ENCODE measurements at regions not wholly inside any gene's neighbourhood (a gene's known extent, or its start where the extent isn't known, plus 50 kb on each side); places are given as distances from the start of the nearest gene placed in this dataset.
"Not testable (repeated sequence)": the region's sequence is repeated elsewhere in the genome, so short reads cannot be mapped to it uniquely, and the experiment has no call there.

DNA sequence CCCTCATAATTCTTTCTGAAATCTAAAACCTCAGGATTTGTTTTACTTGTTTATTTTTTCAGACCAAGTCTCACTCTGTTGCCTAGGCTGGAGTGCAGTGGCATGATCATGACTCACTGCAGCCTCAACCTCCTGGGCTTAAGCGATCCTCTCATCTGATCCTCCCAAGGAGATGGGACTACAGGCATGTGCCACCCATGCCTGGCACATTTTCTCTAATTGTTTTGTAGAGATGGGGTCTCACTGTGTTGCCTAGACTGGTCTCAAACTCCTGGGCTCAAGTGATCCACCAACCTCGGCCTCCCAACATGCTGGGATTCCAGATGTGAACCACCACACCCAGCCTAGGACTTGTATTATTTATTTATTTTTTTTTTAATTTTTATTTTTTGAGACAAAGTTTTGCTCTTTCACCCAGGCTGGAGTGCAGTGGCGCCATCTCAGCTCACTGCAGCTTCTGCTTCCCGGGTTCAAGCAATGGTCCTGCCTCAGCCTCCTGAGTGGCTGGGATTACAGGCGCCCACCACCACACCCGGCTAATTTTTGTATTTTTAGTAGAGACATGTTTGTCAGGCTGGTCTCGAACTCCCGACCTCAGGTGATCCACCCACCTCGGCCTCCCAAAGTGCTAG lies 281.9 kb downstream of the GOLGA6L6 start:
- not testable (repeated sequence) for FAIRE-seq

DNA sequence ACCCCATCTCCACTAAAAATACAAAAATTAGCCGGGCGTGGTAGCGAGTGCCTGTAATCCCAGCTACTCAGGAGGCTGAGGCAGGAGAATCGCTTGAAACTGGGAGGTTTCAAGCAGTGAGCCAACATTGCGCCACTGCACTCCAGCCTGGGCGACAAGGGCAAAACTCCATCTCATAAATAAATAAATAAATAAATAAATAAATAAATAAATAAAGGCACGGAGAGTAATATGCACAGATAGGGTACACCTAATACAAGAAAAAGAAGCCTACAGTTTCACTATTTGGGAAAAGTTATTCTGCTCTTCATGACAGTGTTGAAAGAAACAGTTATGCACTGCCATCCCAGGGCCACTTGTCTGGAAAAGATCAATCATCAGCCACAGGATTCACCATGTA lies 285.2 kb downstream of the GOLGA6L6 start:
- FAIRE-seq = not testable (repeated sequence)

DNA sequence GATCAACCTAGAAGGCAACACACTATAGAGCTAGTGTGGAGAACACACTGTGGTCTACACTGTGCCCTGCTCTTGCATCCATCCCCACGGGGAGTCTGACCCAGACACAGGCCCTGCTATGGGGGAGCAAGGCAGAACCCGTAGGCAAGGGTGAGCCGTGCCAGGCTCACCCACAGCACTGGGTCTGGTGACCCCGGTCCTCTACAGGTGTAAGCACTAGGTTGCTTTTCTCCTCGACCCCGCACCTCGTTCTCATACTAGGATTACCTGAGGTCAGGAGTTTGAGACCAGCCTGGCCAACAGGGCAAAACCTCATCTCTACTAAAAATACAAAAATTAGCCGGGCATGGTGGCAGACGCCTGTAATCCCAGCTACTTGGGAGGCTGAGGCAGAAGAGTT lies 286.0 kb downstream of the GOLGA6L6 start:
- FAIRE-seq = not testable (repeated sequence)

DNA sequence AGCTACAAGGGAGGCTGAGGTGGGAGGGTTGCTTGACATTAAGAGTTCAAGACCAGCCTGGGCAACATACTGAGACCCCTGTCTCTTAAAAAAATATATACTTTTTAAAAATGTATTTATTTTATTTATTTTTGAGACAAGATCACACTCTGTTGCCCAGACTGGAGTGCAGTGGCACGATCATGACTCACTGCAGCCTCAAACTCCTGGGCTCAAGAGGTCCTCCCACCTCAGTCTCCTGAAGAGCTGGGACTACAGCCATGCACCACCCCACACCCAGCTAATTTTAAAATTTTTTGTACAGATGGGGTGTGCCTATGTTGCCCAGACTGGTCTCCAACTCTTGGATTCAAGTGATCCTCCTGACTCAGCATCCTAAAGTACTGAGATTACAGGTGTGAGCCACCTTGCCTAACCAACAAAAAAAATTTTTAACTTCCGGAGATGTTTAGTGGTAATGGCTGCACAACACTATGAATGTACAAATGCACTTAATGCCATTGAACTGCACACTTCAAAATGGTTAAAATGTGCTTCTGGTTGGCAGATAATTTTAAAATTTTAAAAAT lies 288.5 kb downstream of the GOLGA6L6 start:
- not testable (repeated sequence) for FAIRE-seq

DNA sequence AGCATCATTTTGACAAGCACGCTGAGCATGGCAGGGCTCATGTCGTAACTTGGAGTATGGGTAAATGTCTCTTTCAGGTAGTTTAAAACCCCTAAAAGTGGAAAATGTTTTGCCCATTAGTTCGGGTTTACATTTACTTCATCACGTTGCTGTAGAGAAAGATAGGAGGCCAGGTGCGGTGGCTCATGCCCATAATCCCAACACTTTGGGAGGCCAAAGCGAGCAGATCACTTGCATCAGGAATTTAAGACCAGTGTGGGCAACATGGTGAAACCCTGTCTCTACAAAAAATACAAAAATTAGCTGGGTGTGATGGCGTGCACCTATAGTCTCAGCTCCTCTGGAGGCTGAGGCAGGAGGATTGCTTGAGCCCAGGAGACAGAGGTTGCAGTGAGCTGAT lies 289.6 kb downstream of the GOLGA6L6 start:
- FAIRE-seq = not testable (repeated sequence)

DNA sequence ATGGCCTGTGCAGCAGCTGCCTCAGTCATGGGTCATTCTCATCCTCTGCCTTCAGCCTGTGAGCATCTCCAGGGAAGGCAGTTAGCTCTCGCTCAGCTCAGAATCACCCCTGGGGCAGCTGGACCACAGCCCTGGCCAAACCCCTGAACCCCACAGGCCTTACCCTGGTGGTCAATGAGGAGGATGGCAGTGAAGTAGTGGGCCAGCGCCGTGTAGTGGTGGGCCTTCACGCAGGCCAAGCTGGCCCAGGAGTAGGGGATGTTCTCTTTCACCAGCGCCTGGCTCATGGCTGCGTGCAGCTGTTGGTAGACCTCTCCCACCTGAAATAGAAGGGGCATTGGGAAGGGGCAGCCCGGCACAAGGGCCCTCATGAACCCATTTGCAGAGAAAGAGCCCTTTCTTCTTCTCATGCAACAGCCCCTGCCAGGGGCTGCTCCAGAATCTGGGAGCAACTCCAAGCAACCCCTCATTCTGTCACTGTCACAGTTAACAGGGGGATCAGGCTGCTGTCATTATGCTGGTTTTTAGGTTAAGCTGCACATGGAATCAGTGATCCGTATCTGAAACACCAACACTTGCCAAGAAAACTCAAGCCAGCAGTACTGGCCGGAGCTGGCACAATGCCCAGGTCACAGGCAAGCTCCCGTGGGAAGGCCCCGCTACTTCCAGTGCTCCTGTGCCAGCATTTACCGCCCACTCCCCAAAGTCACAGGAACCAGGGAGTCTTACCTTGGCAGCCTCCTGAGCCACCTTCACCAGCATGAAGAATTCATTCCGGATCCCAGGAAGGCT lies 290.2 kb downstream of the GOLGA6L6 start:
- not testable (repeated sequence) for FAIRE-seq

DNA sequence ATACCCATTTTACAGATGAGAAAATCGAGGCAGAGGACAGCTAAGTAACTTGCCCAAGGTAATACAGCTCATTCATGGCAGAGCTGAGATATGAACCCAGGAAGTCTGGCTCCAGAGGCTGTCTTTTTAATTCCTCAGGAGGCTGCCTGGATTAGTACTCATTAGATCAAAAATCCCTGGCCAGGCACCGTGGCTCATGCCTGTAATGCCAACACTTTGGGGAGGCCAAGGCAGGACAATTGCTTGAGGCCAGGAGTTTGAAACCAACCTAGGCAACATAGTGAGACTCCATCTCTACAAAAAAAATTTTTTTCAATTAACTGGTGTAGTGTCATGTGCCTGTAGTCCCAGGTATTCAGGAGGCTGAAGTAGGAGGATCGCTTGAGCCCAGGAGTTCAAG lies 291.4 kb downstream of the GOLGA6L6 start:
- not testable (repeated sequence) for FAIRE-seq

DNA sequence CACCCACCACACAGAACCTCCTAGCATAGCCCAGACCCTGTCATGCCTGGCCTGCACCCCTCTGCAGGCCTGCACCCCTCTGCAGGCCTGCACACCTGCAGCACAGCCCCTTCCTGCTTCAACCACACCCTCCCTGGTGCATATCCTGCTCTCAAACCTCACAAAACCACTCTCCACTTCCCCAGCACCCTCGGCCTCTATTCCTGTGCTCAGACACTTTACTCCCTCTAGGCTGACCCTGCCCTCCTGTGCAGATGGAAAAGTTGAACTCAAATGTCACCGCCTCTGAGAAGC lies 292.0 kb downstream of the GOLGA6L6 start:
- not testable (repeated sequence) for FAIRE-seq

DNA sequence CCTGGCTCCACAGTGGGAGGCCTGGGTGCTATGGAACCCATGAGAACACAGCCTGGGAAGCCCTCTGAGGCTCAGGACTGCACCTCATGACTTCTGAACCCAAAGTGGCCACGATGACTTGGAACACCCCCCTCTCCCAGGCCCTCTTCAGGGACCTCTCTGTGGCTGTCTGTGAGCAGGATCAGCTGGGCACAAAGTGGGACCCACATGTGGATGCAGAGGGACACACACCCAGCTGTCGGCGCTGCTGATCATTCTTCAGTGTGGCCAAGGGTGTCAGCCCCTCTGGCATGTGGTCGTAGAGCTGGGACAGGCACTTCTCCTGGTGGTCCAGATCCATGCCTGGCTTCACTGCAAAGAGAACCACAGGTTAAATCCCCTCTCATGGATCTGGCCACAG lies 293.2 kb downstream of the GOLGA6L6 start:
- FAIRE-seq = not testable (repeated sequence)

DNA sequence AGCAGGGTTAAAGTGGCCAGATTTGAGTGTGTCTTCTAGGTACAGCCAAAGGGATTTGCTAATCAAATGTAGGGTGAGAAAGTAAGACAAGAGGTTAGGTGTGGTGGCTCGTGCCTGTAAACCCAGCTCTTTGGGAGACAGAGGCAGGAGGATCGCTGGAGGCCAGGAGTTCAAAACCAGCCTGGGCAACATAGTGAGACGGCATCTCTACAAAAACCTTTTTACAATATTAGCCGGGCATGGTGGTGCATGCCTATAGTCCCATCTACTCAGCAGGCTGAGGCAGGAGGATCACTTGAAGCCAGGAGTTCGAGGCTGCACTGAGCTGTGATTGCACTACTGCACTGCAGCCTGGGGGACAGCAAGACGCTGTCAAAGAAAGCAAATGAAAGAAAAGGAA lies 294.5 kb downstream of the GOLGA6L6 start:
- FAIRE-seq = not testable (repeated sequence)

DNA sequence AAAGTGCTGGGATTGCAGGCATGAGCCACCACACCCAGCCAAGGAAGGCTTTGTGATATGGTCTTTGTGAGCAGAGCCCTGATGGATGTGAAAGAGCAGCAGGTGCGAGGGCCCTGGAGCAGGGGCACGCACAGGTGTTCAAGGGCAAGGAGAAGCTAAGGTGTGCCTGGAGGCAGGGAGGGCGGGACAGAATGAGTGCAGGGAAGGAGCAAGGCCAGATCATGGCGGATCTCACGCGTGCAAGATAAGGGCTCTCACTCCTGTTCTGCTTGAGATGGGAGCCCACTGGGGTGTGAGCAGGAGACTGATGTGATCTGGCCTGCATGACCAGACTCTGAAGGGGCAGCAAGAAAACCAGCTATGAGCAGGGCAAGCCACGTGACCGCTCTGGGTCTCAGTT lies 295.0 kb downstream of the GOLGA6L6 start:
- FAIRE-seq = not testable (repeated sequence)

DNA sequence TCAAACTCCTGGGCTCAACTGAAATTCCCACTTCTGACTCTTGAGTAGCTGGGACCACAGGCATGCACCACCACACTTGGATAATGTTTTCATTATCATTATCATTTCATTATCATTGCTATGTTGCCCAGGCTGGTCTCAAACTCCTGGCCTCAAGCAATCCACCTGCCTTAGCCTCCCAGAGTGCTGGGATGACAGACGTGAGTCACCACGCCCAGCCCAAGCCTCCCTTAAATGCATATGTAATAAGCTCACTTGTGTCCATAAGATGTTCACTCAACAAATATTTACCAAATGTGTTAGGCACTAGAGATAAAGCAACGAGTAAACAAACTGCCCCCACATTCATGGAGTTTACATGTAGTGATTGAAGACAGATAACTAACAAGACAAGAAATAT lies 295.7 kb downstream of the GOLGA6L6 start:
- not testable (repeated sequence) for FAIRE-seq

DNA sequence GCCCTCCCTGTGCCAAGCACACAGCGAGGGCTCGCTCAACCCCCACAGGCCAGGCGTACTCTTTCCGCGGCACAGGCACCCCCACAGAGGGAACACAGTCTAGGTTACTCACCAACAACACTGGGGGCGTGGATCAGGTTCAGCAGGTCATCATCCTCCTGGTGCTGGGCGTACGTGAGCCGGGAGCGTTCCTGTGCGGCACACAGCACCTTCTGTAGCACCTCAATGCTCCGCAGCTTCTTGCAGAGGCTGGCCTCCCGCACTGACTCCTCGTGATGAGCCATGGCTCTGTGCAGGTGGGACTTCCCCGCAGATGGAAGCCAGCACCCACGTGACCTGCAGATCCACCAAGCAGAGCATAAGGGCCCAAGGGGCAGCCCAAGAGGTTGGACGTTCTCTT lies 296.8 kb downstream of the GOLGA6L6 start:
- not testable (repeated sequence) for FAIRE-seq

DNA sequence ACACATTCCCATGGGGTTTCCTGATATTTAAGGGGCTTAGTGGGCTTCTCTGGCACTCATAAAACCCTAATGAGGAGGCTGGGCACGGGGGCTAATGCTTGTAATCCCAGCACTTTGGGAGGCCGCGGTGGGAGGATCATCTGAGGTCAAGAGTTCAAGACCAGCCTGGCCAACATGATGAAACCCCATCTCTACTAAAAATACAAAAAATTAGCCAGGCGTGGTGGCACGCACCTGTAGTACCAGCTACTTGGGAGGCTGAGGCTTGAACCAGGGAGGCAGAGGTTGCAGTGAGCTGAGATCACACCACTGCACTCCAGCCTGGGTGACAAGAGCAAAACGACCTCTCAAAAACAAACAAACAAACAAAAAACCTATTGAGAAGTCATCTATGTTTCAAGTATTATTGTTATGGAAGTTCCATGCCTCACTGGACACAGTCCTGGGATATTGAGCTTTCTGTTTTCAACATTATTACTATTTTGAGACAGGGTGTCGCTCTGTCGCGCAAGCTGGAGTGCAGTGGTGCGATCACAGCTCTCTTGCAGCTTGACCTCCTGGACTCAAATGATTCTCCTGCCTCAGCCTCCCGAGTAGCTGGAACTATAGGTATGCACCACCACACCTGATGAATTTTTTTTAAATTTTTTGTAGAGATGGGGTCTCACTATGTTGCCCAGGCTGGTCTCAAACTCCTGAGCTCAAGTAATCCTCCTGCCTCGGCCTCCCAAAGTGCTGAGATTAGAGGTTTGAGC lies 297.9 kb downstream of the GOLGA6L6 start:
- not testable (repeated sequence) for FAIRE-seq

DNA sequence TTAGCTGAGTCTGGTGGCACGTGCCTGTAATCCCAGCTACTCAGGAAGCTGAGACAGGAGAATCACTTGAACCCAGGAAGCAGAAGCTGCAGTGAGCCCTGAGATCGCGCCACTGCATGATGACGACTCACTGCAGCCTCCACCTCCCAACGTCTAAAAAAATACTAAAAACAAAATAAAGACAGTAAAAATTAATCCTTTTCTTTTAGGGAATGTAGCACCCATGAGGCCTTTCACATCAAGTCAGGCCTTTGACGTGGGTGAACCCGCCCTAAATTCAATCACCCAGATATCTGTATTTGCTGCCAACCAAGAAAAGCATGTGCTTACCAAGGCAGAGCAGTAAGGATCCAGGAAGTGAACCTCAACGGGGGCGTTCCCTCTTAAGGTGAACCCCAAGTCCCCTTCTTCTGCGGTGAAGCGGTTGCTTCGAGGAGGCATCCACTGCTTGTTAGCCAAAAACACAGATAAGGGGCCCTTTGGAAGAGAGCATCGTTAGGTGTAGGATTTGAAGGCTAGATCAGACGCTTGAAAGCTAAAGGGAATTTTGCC lies 301.2 kb downstream of the GOLGA6L6 start:
- FAIRE-seq = not testable (repeated sequence)

DNA sequence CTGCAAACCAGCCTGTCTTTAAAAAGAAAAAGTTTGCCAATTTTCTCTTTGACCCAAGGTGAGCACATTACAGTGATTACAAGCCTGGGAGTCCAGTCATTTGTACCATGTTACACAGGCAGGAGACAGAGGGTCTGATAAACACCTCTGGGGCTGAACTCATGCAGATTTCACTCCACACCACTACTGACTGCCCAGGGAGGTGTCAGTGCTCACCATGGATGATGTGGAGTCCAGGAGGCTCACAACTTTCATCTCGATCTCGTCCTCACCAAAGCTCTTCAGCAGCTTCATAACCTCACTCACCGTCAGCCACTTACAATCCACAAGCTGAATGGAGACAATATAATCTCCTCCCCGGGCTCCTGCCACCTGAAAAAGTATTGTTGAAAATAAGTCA lies 302.4 kb downstream of the GOLGA6L6 start:
- not testable (repeated sequence) for FAIRE-seq

DNA sequence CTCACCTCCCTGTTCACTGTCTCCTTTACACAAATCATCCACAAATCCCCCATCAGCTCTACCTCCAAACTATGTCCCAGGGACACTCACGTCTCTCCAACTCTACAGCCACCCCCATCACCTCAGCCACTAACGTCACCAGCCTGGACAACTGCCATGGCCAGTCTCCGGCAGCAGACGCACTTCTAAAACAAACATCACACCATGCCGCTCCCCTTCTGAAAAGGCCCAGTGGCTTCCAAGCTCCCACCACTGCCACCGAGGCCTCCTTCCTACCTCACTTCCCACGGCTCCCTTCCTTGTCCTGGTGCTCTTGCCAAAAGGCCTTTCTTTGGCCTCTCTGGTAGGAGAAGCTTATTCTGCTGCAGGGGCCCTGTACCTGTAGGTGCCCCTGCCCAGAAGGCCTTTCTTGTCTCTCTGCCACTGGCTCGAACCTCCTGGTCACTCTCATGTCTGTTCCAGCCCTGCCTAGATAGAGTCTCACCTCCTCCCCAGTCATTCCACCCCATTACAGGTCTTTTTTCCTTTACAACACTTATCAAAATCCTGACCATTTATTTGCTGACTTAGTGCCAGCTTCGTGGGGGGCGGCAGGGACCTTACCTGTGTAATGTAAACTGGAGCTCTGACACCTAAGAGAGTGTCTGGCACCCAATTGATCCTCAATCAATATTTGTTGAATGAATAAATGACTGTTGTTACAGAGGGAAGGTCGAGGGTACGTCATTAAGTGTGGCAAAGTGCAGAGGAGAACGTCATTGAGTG lies 304.2 kb downstream of the GOLGA6L6 start:
- FAIRE-seq = not testable (repeated sequence)

DNA sequence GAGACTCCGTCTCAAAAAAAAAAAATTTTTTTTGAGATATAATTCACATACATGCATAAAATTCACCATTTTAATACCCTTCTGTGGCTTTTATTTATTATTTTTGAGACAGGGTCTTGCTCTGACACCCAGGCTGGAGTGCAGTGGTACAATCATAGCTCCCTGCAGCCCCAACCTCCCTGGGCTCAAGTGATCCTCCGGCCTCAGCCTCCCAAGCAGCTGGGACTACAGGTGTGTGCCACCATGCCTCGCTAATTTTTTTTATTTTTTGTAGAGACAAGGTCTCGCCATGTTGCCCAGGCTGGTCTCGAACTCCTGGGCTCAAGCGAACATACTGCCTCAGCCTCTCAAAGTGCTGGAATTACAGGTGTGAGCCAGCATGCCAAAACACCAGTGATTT lies 305.9 kb downstream of the GOLGA6L6 start:
- not testable (repeated sequence) for FAIRE-seq

DNA sequence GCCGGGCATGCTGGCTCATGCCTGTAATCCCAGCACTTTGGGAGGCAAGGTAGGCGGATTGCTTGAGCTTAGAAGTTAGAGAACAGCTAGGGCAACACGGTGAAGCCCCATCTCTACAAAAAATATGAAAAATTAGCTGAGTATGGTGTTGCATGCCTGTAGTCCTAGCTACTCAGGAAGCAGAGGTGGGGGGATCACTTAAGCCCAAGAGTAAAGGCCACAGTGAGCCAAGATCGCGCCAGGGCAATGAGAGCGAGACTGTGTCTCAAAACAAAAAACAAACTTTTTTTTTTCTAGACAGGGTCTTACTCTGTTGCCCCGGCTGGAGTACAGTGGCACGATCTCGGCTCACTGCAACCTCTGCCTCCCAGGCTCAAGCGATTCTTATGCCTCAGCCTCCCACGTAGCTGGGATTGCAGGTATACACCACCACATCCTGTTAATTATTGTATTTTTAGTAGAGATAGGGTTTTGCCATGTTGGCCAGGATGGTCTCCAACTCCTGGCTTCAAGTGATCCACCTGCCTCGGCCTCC lies 307.5 kb downstream of the GOLGA6L6 start:
- not testable (repeated sequence) for FAIRE-seq

DNA sequence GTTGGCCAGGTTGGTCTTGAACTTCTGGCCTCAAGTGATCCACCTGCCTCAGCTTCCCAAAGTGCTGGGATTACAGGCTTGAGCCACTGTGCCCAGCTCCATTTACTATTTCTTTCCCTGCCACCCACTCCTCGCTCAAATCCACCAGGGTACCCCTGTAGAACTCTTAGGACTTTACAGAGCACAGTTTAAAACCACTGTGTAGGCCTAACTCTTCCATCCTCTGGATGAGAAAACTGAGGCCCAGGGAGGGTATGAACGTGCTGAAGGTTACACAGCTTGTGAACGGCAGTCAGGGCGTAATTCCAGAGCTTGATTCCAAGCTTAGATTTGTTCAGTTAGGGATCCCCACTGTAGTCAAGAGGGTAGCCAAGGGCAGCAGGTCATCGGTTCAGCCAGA lies 309.1 kb downstream of the GOLGA6L6 start:
- not testable (repeated sequence) for FAIRE-seq

DNA sequence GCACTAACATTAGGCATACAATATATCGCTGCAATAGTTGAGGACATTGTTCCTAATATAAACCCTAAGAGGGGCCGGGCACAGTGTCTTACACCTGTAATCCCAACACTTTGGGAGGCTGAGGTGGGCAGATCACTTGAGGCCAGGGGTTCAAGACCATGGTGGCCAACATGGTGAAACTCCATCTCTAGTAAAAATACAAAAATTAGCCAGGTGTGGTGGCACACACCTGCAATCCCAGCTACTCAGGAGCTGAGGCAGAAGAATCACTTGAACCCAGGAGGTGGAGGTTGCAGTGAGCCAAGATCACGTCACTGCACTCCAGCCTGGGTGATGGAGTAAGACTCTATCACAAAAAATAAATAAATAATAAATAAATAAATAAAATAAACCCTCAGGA lies 310.9 kb downstream of the GOLGA6L6 start:
- FAIRE-seq = not testable (repeated sequence)

DNA sequence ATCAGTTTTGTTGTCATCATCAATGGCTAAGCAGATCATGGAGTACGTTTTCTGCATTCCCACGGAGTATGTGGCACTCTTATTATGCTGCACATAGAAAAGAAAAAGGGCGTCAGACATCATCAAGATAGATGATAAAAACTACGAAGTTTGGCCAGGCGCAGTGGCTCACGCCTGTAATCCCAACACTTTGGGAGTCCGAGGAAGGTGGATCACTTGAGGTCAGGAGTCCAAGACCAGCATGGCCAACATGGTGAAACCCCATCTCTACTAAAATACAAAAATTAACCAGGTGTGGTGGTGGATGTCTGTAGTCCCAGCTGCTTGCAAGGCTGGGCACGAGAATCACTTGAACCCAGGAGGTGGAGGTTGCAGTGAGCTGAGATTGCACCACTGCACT lies 312.8 kb downstream of the GOLGA6L6 start:
- not testable (repeated sequence) for FAIRE-seq

Data from TTC549 (cell line).